ENCODE measurements at regions not wholly inside any gene's neighbourhood (a gene's known extent, or its start where the extent isn't known, plus 50 kb on each side); places are given as distances from the start of the nearest gene placed in this dataset.

DNA sequence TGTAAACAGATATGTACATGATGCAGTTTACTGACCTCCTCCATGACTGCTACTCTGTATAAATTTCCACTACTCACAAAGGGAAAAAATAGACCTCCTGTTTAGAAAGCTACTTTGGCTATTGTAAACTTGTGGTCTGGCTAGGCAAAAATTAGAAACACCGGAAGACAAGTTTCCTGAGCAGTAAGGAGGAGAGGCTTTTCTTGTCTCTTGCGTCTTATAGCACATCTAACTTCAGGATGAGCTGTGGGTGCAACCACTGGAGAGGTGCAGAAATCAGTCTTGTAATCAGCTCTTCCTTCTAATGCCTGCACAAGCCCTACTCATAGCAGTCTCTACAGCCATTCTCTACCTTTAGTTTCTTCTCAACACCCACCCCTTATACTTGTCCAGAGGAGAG lies 296.5 kb upstream of the SLC35B3 start:
- Histone ChIP-seq H3K27me3 (ENCODE audit: insufficient read depth, low read length) (no peaks in the 10 kb centered on the region), H3K27ac (ENCODE audit: low read depth, low read length) (no peak overlapping the region), H3K4me2 (ENCODE audit: low read length) (no peak overlapping the region), H2AFZ (ENCODE audit: low read depth, low read length) (no peak overlapping the region), H3K36me3 (ENCODE audit: insufficient read depth, low read length) (no peaks in the 10 kb centered on the region), H3K4me3 (ENCODE audit: insufficient read depth, low read depth, low read length) (no peak overlapping the region), H3K79me2 (ENCODE audit: insufficient read depth, low read length) (no peaks in the 10 kb centered on the region), H3K9me3 (ENCODE audit: insufficient read depth, low read depth, low read length) (no peaks in the 10 kb centered on the region), H3K4me1 (ENCODE audit: insufficient read depth, low read length) (no peaks in the 10 kb centered on the region), H3K9ac (ENCODE audit: low read length) (no peak overlapping the region), H4K20me1 (ENCODE audit: insufficient read depth, low read length) (no peaks in the 10 kb centered on the region)
- no peak overlapping the region for H3K4me3 Mint-ChIP-seq (ENCODE audit: unreplicated experiment)
- FAIRE-seq (no peak), DNase-seq (ENCODE audit: low read depth) (no peak)
- H3K27ac Mint-ChIP-seq (ENCODE audit: unreplicated experiment): no peak overlapping the region
- peaks cover 6% of the 10 kb centered on the region for H3K4me1 Mint-ChIP-seq (ENCODE audit: low read depth, unreplicated experiment)
- no peaks in the 10 kb centered on the region for H3K36me3 Mint-ChIP-seq (ENCODE audit: low read depth, unreplicated experiment)
- H3K27me3 Mint-ChIP-seq (ENCODE audit: low read depth, unreplicated experiment): no peaks in the 10 kb centered on the region
- TF ChIP-seq, protein P1, sequence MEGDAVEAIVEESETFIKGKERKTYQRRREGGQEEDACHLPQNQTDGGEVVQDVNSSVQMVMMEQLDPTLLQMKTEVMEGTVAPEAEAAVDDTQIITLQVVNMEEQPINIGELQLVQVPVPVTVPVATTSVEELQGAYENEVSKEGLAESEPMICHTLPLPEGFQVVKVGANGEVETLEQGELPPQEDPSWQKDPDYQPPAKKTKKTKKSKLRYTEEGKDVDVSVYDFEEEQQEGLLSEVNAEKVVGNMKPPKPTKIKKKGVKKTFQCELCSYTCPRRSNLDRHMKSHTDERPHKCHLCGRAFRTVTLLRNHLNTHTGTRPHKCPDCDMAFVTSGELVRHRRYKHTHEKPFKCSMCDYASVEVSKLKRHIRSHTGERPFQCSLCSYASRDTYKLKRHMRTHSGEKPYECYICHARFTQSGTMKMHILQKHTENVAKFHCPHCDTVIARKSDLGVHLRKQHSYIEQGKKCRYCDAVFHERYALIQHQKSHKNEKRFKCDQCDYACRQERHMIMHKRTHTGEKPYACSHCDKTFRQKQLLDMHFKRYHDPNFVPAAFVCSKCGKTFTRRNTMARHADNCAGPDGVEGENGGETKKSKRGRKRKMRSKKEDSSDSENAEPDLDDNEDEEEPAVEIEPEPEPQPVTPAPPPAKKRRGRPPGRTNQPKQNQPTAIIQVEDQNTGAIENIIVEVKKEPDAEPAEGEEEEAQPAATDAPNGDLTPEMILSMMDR (IDR thresholded peaks at IDR 0.05; ENCODE audit: insufficient read depth, low read depth, low read length): no peak
- no peak for TF ChIP-seq EZH2 (IDR thresholded peaks at IDR 0.05; ENCODE audit: insufficient read depth, low read length)
- no peaks in the 10 kb centered on the region for H3K9me3 Mint-ChIP-seq (ENCODE audit: unreplicated experiment)

DNA sequence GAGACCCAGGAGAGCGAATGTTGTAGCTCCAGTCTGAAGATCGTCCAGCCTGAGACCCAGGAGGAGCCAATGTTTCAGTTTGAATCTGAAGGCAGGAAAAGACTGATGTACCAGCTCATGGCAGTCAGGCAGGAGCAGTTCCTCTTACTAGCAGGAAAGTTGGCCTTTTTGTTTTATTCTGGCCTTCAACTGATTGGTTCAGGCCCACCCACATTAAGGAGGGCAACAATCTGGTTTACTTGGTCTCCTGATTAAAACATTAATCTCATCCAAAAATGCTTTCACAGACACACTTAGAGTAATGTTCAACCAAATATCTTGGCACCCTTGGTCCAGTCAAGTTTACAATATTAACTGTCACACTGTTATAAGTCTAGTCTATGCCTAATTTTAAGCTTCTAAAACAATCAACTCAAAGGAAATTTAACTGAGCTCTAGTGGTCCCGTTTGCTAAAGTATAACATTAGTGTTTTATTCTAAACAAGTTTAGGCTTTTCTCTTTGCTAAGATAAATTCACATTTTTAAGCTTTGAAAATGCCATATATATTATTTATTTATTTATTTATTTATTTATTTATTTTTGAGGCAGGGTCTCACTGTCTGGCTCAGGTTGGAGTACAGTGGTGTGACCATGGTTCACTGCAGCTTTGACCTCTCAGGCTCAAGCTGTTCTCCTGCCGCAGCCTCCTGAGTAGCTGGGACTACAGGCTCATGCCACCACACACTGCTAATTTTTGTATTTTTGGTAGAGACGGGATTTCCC lies 275.5 kb upstream of the SLC35B3 start:
- Histone ChIP-seq H3K4me2 (ENCODE audit: low read length) (no peak overlapping the region), H3K4me1 (ENCODE audit: insufficient read depth, low read length) (no peaks in the 10 kb centered on the region), H3K9me3 (ENCODE audit: insufficient read depth, low read depth, low read length) (no peaks in the 10 kb centered on the region), H3K27ac (ENCODE audit: low read depth, low read length) (no peak overlapping the region), H4K20me1 (ENCODE audit: insufficient read depth, low read length) (no peaks in the 10 kb centered on the region), H3K27me3 (ENCODE audit: insufficient read depth, low read length) (no peaks in the 10 kb centered on the region), H3K9ac (ENCODE audit: low read length) (no peak overlapping the region), H2AFZ (ENCODE audit: low read depth, low read length) (no peak overlapping the region), H3K4me3 (ENCODE audit: insufficient read depth, low read depth, low read length) (no peak overlapping the region), H3K79me2 (ENCODE audit: insufficient read depth, low read length) (no peaks in the 10 kb centered on the region), H3K36me3 (ENCODE audit: insufficient read depth, low read length) (no peaks in the 10 kb centered on the region)
- no peaks in the 10 kb centered on the region for H3K36me3 Mint-ChIP-seq (ENCODE audit: low read depth, unreplicated experiment)
- no peaks in the 10 kb centered on the region for H3K9me3 Mint-ChIP-seq (ENCODE audit: unreplicated experiment)
- no peaks in the 10 kb centered on the region for H3K27me3 Mint-ChIP-seq (ENCODE audit: low read depth, unreplicated experiment)
- DNase-seq (ENCODE audit: low read depth): no peak
- no peak for FAIRE-seq
- H3K27ac Mint-ChIP-seq (ENCODE audit: unreplicated experiment): no peak overlapping the region
- TF ChIP-seq EZH2 (IDR thresholded peaks at IDR 0.05; ENCODE audit: insufficient read depth, low read length): no peak
- TF ChIP-seq, protein P1 (IDR thresholded peaks at IDR 0.05; ENCODE audit: insufficient read depth, low read depth, low read length): no peak
- no peak overlapping the region for H3K4me3 Mint-ChIP-seq (ENCODE audit: unreplicated experiment)
- H3K4me1 Mint-ChIP-seq (ENCODE audit: low read depth, unreplicated experiment): no peaks in the 10 kb centered on the region
